K562 (cell line): ENCODE measurements at regions not wholly inside any gene's neighbourhood (a gene's known extent, or its start where the extent isn't known, plus 50 kb on each side); places are given as distances from the start of the nearest gene placed in this dataset.

Source experiments
- FUS ChIP-seq: fragments of 200-400 bp; formaldehyde crosslinking; optimal IDR thresholded peaks from 2 replicates; pipeline ENCODE3; 2017; ENCODE audit warnings: low read depth, low read length
- KAT7 ChIP-seq: sonication (generic); formaldehyde crosslinking; IDR thresholded peaks from 2 replicates; pipeline ENCODE4 v1.8.0; 2022; ENCODE audit warnings: missing genetic modification reagents, mild to moderate bottlenecking, borderline replicate concordance
- KLF10 ChIP-seq: fragments of 250-450 bp; sonication (Bioruptor Pico); IDR thresholded peaks from 2 replicates; pipeline ENCODE4 v1.6.1; 2021; ENCODE audit warnings: matching md5 sums
- MAFG ChIP-seq: fragments of 450-650 bp; conservative IDR thresholded peaks from 2 replicates; pipeline ENCODE4 v1.6.1; 2016; ENCODE audit warnings: missing genetic modification characterization, missing compliant biosample characterization
- TSHZ1 ChIP-seq: fragments of 250-450 bp; sonication (Bioruptor Pico); IDR thresholded peaks from 2 replicates; pipeline ENCODE4 v1.4.0; 2020; ENCODE audit warnings: mild to moderate bottlenecking, moderate library complexity
- XRCC5 ChIP-seq: fragments of 200-400 bp; formaldehyde crosslinking; IDR thresholded peaks from 2 replicates; pipeline ENCODE4 v1.6.1; 2017; ENCODE audit warnings: low read depth, mild to moderate bottlenecking, low read length
- TF ChIP-seq, protein P1 (sequence below), 2 experiments: fragments of 450-650 bp in 1 of 2; sonication (generic) in 1 of 2; formaldehyde crosslinking in 1 of 2; IDR thresholded peaks; 2 replicates each; pipeline versions ENCODE4 v1.7.1 to v1.9.0; 2016 to 2022; ENCODE audit warnings: inconsistent platforms in 1 of 2, mild to moderate bottlenecking in 1 of 2, missing genetic modification reagents in 1 of 2
- TF ChIP-seq, protein P2 (sequence below): fragments of 250-450 bp; sonication (Bioruptor Pico); IDR thresholded peaks from 2 replicates; pipeline ENCODE4 v1.9.0; 2021; ENCODE audit warnings: mild to moderate bottlenecking, inconsistent platforms
- TF ChIP-seq, protein P3 (sequence below): fragments of 450-650 bp; IDR thresholded peaks from 2 replicates; pipeline ENCODE4 v1.6.1; 2016
- TF ChIP-seq, protein P4 (sequence below): IDR thresholded peaks from 2 replicates; pipeline ENCODE4 v1.6.1; 2012; ENCODE audit warnings: low read depth, low read length, improper control_type of control experiment, borderline replicate concordance

GRCh38 chr7:29636009-29636351 is 72.3 kb downstream of the PRR15 start (continued):
- TF ChIP-seq, protein P1, sequence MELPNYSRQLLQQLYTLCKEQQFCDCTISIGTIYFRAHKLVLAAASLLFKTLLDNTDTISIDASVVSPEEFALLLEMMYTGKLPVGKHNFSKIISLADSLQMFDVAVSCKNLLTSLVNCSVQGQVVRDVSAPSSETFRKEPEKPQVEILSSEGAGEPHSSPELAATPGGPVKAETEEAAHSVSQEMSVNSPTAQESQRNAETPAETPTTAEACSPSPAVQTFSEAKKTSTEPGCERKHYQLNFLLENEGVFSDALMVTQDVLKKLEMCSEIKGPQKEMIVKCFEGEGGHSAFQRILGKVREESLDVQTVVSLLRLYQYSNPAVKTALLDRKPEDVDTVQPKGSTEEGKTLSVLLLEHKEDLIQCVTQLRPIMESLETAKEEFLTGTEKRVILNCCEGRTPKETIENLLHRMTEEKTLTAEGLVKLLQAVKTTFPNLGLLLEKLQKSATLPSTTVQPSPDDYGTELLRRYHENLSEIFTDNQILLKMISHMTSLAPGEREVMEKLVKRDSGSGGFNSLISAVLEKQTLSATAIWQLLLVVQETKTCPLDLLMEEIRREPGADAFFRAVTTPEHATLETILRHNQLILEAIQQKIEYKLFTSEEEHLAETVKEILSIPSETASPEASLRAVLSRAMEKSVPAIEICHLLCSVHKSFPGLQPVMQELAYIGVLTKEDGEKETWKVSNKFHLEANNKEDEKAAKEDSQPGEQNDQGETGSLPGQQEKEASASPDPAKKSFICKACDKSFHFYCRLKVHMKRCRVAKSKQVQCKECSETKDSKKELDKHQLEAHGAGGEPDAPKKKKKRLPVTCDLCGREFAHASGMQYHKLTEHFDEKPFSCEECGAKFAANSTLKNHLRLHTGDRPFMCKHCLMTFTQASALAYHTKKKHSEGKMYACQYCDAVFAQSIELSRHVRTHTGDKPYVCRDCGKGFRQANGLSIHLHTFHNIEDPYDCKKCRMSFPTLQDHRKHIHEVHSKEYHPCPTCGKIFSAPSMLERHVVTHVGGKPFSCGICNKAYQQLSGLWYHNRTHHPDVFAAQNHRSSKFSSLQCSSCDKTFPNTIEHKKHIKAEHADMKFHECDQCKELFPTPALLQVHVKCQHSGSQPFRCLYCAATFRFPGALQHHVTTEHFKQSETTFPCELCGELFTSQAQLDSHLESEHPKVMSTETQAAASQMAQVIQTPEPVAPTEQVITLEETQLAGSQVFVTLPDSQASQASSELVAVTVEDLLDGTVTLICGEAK (IDR thresholded peaks at IDR 0.05), result no peak
- TF ChIP-seq, protein P1 (CRISPR knock-in tag; IDR thresholded peaks at IDR 0.05), result no peak
- TF ChIP-seq FUS (no peak), MAFG (tag) (no peak), XRCC5 (no peak), TSHZ1 (CRISPR knock-in tag) (no peak), KLF10 (CRISPR knock-in tag) (no peak), KAT7 (CRISPR knock-in tag) (no peak)
- TF ChIP-seq, protein P2, sequence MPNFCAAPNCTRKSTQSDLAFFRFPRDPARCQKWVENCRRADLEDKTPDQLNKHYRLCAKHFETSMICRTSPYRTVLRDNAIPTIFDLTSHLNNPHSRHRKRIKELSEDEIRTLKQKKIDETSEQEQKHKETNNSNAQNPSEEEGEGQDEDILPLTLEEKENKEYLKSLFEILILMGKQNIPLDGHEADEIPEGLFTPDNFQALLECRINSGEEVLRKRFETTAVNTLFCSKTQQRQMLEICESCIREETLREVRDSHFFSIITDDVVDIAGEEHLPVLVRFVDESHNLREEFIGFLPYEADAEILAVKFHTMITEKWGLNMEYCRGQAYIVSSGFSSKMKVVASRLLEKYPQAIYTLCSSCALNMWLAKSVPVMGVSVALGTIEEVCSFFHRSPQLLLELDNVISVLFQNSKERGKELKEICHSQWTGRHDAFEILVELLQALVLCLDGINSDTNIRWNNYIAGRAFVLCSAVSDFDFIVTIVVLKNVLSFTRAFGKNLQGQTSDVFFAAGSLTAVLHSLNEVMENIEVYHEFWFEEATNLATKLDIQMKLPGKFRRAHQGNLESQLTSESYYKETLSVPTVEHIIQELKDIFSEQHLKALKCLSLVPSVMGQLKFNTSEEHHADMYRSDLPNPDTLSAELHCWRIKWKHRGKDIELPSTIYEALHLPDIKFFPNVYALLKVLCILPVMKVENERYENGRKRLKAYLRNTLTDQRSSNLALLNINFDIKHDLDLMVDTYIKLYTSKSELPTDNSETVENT, result no peak
- TF ChIP-seq, protein P3, sequence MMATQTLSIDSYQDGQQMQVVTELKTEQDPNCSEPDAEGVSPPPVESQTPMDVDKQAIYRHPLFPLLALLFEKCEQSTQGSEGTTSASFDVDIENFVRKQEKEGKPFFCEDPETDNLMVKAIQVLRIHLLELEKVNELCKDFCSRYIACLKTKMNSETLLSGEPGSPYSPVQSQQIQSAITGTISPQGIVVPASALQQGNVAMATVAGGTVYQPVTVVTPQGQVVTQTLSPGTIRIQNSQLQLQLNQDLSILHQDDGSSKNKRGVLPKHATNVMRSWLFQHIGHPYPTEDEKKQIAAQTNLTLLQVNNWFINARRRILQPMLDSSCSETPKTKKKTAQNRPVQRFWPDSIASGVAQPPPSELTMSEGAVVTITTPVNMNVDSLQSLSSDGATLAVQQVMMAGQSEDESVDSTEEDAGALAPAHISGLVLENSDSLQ, result peak; percentile 26; the same call in 1 of the 2 replicates
- TF ChIP-seq, protein P4, sequence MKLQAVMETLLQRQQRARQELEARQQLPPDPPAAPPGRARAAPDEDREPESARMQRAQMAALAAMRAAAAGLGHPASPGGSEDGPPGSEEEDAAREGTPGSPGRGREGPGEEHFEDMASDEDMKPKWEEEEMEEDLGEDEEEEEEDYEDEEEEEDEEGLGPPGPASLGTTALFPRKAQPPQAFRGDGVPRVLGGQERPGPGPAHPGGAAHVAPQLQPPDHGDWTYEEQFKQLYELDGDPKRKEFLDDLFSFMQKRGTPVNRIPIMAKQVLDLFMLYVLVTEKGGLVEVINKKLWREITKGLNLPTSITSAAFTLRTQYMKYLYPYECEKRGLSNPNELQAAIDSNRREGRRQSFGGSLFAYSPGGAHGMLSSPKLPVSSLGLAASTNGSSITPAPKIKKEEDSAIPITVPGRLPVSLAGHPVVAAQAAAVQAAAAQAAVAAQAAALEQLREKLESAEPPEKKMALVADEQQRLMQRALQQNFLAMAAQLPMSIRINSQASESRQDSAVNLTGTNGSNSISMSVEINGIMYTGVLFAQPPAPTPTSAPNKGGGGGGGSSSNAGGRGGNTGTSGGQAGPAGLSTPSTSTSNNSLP, result no peak
